ENCODE measurements at regions not wholly inside any gene's neighbourhood (a gene's known extent, or its start where the extent isn't known, plus 50 kb on each side); places are given as distances from the start of the nearest gene placed in this dataset.

GRCh38 chrY:15650056-15650455 is 1125.7 kb downstream of the NLGN4Y start:
- no peaks in the 10 kb centered on the region for H3K27me3 ChIP-seq
- no peak overlapping the region for H3K27ac ChIP-seq (replicated peaks in 1 of 4)
- TF ChIP-seq EP300 (IDR thresholded peaks at IDR 0.05): no peak
- no peak for TF ChIP-seq CTCF (IDR thresholded peaks at IDR 0.05)
- TF ChIP-seq POLR2AphosphoS5 (IDR thresholded peaks at IDR 0.05): no peak
- TF ChIP-seq POLR2A (IDR thresholded peaks at IDR 0.05; ENCODE audit: low read depth): no peak
- no peak for DNase-seq (ENCODE audit: extremely low spot score)
- intact Hi-C loops (cut with DNase I): no loop called here
- WGBS: no CpG with 5 or more reads among the region's 2 CpGs
- H3K4me1 ChIP-seq: no peaks in the 10 kb centered on the region
- no peak overlapping the region for H3K4me3 ChIP-seq
- no peaks in the 10 kb centered on the region for H3K9me3 ChIP-seq
- H3K36me3 ChIP-seq: no peaks in the 10 kb centered on the region

- TF ChIP-seq POLR2A (IDR thresholded peaks at IDR 0.05; ENCODE audit: low read depth) (no peak), CTCF (IDR thresholded peaks at IDR 0.05) (no peak), EP300 (IDR thresholded peaks at IDR 0.05) (no peak), POLR2AphosphoS5 (IDR thresholded peaks at IDR 0.05) (no peak)
- intact Hi-C loops (cut with DNase I): no loop called here
- Histone ChIP-seq H3K4me1 (no peaks in the 10 kb centered on the region), H3K4me3 (no peak overlapping the region), H3K9me3 (no peaks in the 10 kb centered on the region), H3K27me3 (no peaks in the 10 kb centered on the region), H3K27ac (replicated peaks in 1 of 4) (no peak overlapping the region), H3K36me3 (no peaks in the 10 kb centered on the region)
- no peak for DNase-seq (ENCODE audit: extremely low spot score)
- WGBS: no CpG with 5 or more reads among the region's 1 CpG
Measured at GRCh38 chrY:15688531-15688930, 1164.2 kb downstream of the NLGN4Y start.

- no peak for TF ChIP-seq CTCF (IDR thresholded peaks at IDR 0.05)
- TF ChIP-seq POLR2AphosphoS5 (IDR thresholded peaks at IDR 0.05): no peak
- no peak for TF ChIP-seq EP300 (IDR thresholded peaks at IDR 0.05)
- no peak for TF ChIP-seq POLR2A (IDR thresholded peaks at IDR 0.05; ENCODE audit: low read depth)
- no peaks in the 10 kb centered on the region for H3K4me1 ChIP-seq
- WGBS: no CpG with 5 or more reads among the region's 1 CpG
- DNase-seq (ENCODE audit: extremely low spot score): no peak
- H3K27me3 ChIP-seq: no peaks in the 10 kb centered on the region
- no peaks in the 10 kb centered on the region for H3K9me3 ChIP-seq
- no peak overlapping the region for H3K27ac ChIP-seq (replicated peaks in 1 of 4)
- intact Hi-C loops (cut with DNase I): no loop called here
- no peaks in the 10 kb centered on the region for H3K36me3 ChIP-seq
- no peak overlapping the region for H3K4me3 ChIP-seq
Measured at GRCh38 chrY:15689994-15690393, 1165.7 kb downstream of the NLGN4Y start.

GRCh38 chrY:15702131-15702530 is 1177.8 kb downstream of the NLGN4Y start:
- DNase-seq (ENCODE audit: extremely low spot score): no peak
- H3K27ac ChIP-seq (replicated peaks in 1 of 4): no peak overlapping the region

More at GRCh38 chrY:15702131-15702530, 1177.8 kb downstream of the NLGN4Y start:
- intact Hi-C loops (cut with DNase I): no loop called here
- Histone ChIP-seq H3K4me3 (no peak overlapping the region), H3K4me1 (no peaks in the 10 kb centered on the region), H3K36me3 (no peaks in the 10 kb centered on the region), H3K27me3 (no peaks in the 10 kb centered on the region), H3K9me3 (no peaks in the 10 kb centered on the region)
- no CpG with 5 or more reads among the region's 1 CpG for WGBS
- no peak for TF ChIP-seq POLR2A (IDR thresholded peaks at IDR 0.05; ENCODE audit: low read depth)
- no peak for TF ChIP-seq POLR2AphosphoS5 (IDR thresholded peaks at IDR 0.05)
- no peak for TF ChIP-seq EP300 (IDR thresholded peaks at IDR 0.05)
- no peak for TF ChIP-seq CTCF (IDR thresholded peaks at IDR 0.05)

Measured in esophagus muscularis mucosa (tissue), 4 donors.